ENCODE measurements at regions not wholly inside any gene's neighbourhood (a gene's known extent, or its start where the extent isn't known, plus 50 kb on each side); places are given as distances from the start of the nearest gene placed in this dataset.

- H3K36me3 ChIP-seq (ENCODE audit: insufficient read depth, low read length) = no peaks in the 10 kb centered on the region
- H3K4me2 ChIP-seq (ENCODE audit: low read length) = no peak overlapping the region
- no peaks in the 10 kb centered on the region for H3K9me2 ChIP-seq (ENCODE audit: insufficient read depth, low read length)
- H3K9ac ChIP-seq (ENCODE audit: low read length) = no peak overlapping the region
- no peak overlapping the region for H3K27ac ChIP-seq (ENCODE audit: low read length)
- no peaks in the 10 kb centered on the region for H3K79me2 ChIP-seq (replicated peaks; ENCODE audit: insufficient read depth, low read length)
- H3K4me3 ChIP-seq (ENCODE audit: low read length) = no peak overlapping the region
- no peaks in the 10 kb centered on the region for H3F3A ChIP-seq (ENCODE audit: insufficient read depth, low read length, poor library complexity, severe bottlenecking)
- no peak overlapping the region for H2AFZ ChIP-seq (ENCODE audit: low read depth, low read length)
- no peaks in the 10 kb centered on the region for H4K20me1 ChIP-seq (ENCODE audit: insufficient read depth)
- no peaks in the 10 kb centered on the region for H3K27me3 ChIP-seq (ENCODE audit: insufficient read depth, low read depth, low read length)
- H3K9me3 ChIP-seq (ENCODE audit: low read length) = no peaks in the 10 kb centered on the region
- TF ChIP-seq EP300 (conservative IDR thresholded peaks at IDR 0.05; ENCODE audit: poor library complexity, severe bottlenecking) (no peak), REST (IDR thresholded peaks at IDR 0.05; ENCODE audit: borderline replicate concordance) (no peak), TAF1 (IDR thresholded peaks at IDR 0.05; ENCODE audit: low read depth) (no peak), RAD21 (conservative IDR thresholded peaks at IDR 0.05) (no peak), SMC3 (conservative IDR thresholded peaks at IDR 0.05; ENCODE audit: poor library complexity) (no peak), POLR2AphosphoS5 (IDR thresholded peaks at IDR 0.05) (no peak), CTCF (IDR thresholded peaks at IDR 0.05; ENCODE audit: poor library complexity, severe bottlenecking) (no peak), EZH2 (IDR thresholded peaks at IDR 0.05; ENCODE audit: borderline replicate concordance, insufficient read depth, low read length, poor library complexity, severe bottlenecking) (no peak), MXI1 (conservative IDR thresholded peaks at IDR 0.05; ENCODE audit: poor library complexity, severe bottlenecking) (no peak)
Measured at GRCh38 chr12:76713986-76714385, 49.9 kb upstream of the ZDHHC17 start.

All from neural cell (in vitro differentiated cells).